ENCODE measurements at regions not wholly inside any gene's neighbourhood (a gene's known extent, or its start where the extent isn't known, plus 50 kb on each side); places are given as distances from the start of the nearest gene placed in this dataset.
"Not testable (repeated sequence)": the region's sequence is repeated elsewhere in the genome, so short reads cannot be mapped to it uniquely, and the experiment has no call there.

GRCh38 chr17:31649302-31649701 is 209.7 kb downstream of the COPRS start:
- no peak overlapping the region for H3K4me3 ChIP-seq (ENCODE audit: low read depth, low read length)
- no peak for TF ChIP-seq CTCF (conservative IDR thresholded peaks at IDR 0.05; ENCODE audit: low read depth, low read length)
- DNase-seq (ENCODE audit: low read depth), result no peak

DNA sequence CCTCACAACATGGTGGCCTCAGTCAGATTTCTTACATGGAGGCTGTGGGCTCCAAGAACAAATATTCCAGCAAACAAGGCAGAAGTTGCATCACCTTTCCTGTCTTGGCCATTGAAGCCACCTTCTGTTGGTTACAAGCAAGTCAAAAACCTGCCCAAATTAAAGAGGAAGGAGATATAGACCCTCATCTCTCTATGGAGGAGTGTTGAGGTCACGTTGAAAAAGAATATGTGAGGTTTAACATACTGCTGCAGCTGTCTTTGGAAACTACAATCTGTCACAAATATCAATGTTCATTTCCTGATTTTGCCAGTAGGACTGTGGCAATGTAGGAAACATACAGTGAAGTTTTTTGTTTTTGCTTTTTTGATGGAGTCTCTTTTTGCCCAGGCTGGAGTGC is 211.4 kb downstream of the COPRS start:
- TF ChIP-seq CTCF (conservative IDR thresholded peaks at IDR 0.05; ENCODE audit: low read depth, low read length), result no peak

DNA sequence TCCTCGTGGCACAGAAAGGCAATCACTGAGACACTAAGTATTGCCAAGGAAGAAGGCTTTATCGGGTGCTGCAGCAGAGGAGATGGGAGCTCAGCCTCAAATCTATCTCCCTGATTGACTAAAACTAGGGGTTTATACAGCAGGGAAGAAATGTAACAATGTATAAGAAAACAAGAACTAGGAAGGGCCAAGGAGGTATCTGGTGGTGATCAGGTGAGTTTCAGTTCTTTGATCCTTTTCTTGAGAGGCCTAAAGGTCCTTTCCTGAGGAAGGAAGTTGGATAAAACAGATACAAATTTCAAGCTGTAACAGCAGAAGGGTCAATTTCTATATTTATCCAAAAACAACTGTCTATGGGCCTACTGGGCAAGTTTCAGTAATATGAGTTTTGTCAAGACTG is 212.4 kb downstream of the COPRS start:
- TF ChIP-seq CTCF (conservative IDR thresholded peaks at IDR 0.05; ENCODE audit: low read depth, low read length), result no peak
- no peak overlapping the region for H3K4me3 ChIP-seq (ENCODE audit: low read depth, low read length)
- no peak for DNase-seq (ENCODE audit: low read depth)

More for the DNA sequence above, 211.4 kb downstream of the COPRS start:
- DNase-seq (ENCODE audit: low read depth), result no peak
- H3K4me3 ChIP-seq (ENCODE audit: low read depth, low read length), result no peak overlapping the region

DNA sequence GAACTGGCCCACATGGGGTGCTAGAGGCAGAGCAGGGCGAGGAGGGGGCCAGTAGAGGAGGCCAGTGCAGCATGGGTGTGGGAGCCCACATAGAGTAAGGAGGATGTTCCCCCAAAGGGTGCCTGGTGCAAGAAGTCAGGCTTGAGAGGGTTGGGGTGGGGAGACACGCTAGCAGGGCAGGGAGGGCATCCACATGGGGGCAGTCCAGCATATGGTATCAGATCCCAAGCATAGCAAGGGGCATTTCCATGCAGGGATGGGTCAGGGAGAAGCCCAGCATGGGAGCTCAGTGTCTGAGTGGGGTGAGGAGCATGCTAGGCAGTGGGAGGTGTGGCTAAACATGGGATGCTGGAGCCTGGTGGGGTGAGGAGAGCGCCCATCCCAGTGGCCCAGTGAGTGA is 213.7 kb downstream of the COPRS start:
- no peak overlapping the region for H3K4me3 ChIP-seq (ENCODE audit: low read depth, low read length)
- no peak for DNase-seq (ENCODE audit: low read depth)
- TF ChIP-seq CTCF (conservative IDR thresholded peaks at IDR 0.05; ENCODE audit: low read depth, low read length), result no peak

DNA sequence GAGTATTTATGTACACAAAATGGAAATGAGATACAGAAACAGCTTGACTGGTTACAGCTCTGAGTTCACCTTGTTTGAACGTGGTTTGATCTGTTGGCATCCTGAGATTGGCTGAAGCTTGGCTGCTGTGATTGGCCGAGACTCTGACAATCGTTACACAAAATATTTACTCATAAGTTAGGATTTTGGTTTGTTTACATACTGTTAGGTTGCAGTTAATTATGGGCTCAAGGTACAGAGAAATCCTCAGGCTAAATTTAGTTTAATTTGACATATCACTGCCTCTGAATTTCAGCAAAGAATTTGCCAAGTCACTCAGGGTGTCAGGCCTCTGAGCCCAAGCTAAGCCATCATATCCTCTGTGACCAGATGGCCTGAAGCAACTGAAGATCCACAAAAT is 227.3 kb downstream of the COPRS start:
- no peak overlapping the region for H3K4me3 ChIP-seq (ENCODE audit: low read depth, low read length)
- no peak for DNase-seq (ENCODE audit: low read depth)
- no peak for TF ChIP-seq CTCF (conservative IDR thresholded peaks at IDR 0.05; ENCODE audit: low read depth, low read length)

GRCh38 chr17:31630866-31631265 is 228.2 kb downstream of the COPRS start:
- H3K4me3 ChIP-seq (ENCODE audit: low read depth, low read length); DNase-seq (ENCODE audit: low read depth): not testable (repeated sequence)

DNA sequence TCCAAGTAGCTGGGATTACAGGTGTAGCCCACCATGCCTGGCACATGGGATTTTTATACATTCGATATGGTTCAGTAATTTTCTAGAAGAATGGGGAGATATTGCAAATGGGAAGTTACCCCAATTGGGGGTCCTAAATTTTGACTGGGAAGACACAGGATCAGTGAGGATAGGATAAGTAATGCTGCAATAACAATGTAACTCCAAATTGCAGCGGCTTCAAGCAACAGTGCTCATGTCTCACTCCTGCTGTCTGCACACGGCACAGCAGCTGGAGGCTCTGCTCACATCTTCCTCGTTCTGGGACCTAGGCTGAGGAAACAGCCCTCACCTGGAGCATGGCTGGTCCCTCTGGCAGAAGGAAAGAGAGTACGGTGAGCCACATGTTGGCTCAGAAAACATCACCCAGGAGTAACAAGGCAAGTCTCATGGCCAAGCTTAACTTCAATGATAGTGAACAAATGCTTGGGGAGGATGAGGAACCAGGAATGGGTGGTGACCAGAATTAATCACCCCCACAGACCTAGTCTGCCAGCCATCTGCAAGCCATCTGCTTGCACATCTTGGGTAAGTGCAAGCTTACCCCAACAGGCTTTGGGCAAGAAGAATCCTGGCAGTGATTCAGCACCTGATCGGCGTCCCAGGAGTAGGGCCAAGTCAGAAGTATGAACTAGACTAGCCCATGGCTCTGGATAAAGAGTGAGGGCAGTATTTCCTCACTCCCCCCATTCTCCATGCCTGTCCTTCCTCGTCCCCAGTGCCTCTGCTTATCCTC is 229.2 kb downstream of the COPRS start:
- TF ChIP-seq CTCF (conservative IDR thresholded peaks at IDR 0.05; ENCODE audit: low read depth, low read length), result no peak
- H3K4me3 ChIP-seq (ENCODE audit: low read depth, low read length), result no peak overlapping the region
- no peak for DNase-seq (ENCODE audit: low read depth)
